HG03103 (cell line): ENCODE measurements at regions not wholly inside any gene's neighbourhood (a gene's known extent, or its start where the extent isn't known, plus 50 kb on each side); places are given as distances from the start of the nearest gene placed in this dataset.
A peak's percentile ranks its signal among the peaks of the same experiment; 100 is the strongest.
"Not testable (repeated sequence)": the region's sequence is repeated elsewhere in the genome, so short reads cannot be mapped to it uniquely, and the experiment has no call there.

Experiments used
- ATAC-seq: cut with Tn5 transposase; IDR thresholded peaks from one replicate; pipeline ENCODE4 v1.9.1; 2021; ENCODE audit warnings: low read depth; ENCODE audit not compliant: unreplicated experiment

DNA sequence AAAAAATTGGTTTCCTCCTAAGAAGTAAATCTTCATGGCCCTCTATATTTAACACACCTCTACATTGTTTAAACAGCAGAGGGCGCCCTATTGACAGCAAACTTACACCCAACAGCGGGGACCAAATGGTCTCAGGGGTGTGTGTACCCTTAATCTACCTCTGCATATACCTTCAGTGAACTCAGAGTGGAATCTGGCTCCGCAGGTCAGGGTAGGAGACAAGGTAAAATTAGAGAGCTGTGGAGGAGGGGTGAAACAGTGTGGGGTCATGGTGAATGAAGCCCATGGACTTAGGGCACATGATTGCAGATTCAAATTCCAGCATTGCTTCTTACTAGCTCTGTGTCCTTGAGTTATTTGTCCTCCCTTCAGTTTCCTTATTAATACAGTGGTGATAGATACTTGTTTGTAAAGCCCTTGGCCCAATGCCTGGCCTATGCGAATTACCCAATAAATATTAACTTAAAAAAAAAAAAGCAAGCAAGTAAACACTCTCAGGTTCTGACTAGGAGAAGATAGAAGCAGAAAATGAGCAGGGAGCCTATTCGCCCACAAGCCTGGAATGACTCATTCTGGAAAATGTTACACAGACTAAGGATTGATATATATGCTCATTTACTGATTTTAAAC, 122.9 kb downstream of the CAVIN4 start:
- ATAC-seq: peak; percentile 59

DNA sequence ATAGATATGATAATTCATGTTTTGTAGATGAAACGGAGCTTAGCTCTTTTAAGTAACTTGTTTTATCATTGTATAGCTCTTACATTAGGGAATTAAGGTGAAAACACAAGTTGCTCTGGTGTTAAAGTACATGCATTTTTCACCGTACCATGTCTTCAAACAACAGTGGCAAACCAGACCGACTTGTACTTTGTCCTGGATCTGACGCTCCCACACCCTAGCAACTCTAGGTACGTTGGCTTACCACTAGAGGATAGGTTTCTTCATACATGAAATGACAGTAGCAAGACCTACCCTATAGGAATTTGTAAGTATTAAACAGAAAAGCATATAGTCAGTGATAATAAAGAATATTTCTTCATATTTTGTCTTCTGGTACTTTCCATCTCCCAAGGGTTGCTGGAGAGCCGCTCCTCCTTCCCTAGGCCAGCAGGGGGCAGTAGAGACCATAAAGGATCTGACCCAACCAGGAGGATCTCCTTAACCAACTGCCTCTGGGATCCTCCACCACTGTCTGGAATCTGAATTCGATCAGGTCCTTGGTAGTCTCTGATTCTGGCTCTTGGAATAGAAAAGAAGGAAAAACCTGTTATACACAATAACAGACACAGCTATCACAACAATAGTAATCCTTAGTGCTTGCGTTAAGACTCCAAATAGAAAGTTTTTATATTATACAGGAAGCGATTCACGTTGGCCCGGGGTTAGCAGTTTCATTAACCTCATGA, 136.7 kb downstream of the CAVIN4 start:
- peak; percentile 85 for ATAC-seq

DNA sequence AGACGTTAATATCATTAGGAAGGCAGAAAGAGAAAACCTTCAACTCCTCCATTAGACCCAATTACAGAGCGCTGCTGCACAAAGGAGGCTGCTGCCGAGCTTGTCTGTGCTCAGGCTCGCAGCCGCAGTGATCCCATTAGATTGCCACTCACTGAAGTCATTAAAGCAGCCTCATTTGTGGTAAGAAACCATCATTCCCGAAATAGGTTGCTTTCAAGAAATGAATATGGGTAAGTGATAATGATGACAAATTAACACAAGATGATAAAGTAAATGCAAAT, 137.2 kb downstream of the CAVIN4 start:
- peak; percentile 11 for ATAC-seq

DNA sequence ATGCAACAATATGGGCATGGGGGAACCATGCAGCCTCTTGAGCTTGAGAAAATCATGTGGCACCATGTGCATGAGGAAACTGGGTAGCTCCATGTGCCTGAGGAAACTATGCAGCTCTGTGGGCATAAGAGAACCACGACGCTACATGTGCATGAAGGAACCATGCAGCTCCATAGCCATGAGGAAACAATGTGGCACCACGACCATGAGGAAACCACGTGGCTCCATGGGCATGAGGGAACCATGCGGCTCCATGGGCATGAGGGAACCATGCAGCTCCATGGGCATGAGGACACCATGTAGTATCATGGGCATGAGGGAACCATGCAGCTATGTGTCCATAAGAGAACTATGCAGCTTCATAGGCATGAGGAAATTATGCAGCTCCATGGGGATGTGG, 140.8 kb downstream of the CAVIN4 start:
- ATAC-seq: no peak

DNA sequence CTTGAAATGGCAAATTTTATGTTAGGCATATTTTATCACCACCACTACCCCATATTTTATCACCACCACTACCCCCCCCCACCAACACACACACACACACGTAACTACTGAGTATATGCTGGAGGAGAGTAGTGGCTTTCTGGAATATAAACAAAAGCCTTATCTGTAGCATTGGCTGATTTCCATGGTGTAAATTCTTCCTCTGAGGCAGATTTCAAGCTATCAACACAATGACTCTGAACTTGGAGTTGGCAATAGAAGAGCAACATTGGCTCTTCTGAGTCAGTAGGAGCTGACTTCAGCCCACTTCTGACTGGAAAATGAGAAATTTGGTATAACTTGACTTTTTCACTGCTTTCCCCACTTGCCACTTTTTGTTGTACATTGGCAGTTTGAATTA, 143.0 kb downstream of the CAVIN4 start:
- ATAC-seq: no peak

DNA sequence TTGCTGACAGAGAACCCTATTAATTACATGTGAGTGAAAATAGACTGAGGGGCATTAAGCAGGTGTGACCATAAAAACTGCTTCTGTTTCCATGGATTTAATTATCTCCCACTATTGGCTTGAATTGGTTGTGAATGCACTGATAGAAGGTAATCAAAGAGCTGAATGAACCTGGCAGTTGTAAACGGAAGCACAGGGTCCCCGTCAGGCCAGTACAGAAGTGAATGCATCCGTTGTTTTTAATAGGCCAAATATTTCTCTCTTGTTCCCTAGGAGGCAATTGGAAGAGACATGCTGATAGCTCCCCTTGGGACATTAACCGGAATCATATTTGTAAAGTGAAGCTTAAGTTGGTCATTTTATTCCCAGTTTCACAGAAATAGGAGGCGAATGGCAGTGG, 147.0 kb downstream of the CAVIN4 start:
- ATAC-seq: no peak

DNA sequence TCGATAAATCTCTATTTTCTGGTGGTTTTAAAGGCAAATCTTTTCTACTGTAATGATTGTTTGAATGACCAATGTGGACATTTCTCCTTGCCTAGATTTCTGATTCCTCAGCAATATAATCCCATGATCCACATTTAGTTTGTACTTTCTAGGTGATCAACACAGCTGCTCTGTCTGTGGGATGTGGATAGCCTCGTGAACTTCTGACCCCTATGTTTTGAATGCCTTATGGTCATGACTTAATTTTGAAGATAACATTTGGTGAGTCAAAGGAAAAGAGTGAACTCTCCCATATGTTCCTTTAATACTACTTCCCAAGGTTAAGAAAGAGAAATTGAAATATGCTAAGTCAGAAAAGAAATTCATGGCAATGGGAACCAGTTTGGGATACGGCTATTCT, 147.5 kb downstream of the CAVIN4 start:
- ATAC-seq: no peak

DNA sequence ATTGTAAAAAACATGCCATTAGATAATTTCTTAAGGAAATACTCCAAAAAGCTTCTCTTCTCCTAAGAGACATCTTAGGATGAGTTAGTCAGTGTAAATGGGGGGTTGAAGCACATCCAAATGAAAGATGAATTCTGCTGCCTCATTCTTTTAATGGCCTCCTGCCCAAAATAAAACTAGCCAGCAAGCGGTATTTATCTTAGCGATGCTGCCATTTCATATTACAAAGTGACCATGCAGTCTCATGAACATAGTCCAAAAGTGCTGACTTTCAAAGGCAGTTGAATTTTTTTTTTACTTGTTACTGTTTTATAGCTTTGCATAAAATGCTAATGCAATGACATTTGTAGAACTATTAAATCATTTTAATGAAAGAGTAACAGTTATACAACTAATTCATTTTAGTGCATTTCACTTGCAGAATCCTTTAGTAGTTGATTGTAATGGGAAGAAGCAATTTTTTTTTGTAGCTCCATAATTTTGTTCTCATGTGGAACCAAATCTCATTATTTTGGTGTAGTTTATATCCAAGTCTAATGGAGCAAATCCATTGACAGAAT, 151.5 kb downstream of the CAVIN4 start:
- no peak for ATAC-seq

DNA sequence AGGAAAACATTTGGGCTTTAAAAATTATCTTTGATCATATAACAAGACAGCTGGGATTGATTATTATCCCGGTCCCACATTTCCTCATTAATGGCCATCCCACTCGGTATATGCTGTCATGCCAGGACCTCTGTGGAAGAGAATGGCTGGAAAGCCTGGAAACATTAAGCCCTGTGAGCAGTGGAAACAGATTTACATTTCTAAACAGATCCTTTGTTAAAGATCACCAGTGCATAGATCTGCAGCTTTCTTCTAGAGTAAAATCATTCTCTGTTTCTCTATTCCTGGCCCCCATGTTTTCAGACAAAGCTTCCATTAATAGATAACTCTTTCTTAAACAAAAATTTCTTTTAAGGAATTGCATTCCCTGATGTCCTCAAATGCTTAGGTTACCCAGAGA, 152.2 kb downstream of the CAVIN4 start:
- ATAC-seq: no peak

DNA sequence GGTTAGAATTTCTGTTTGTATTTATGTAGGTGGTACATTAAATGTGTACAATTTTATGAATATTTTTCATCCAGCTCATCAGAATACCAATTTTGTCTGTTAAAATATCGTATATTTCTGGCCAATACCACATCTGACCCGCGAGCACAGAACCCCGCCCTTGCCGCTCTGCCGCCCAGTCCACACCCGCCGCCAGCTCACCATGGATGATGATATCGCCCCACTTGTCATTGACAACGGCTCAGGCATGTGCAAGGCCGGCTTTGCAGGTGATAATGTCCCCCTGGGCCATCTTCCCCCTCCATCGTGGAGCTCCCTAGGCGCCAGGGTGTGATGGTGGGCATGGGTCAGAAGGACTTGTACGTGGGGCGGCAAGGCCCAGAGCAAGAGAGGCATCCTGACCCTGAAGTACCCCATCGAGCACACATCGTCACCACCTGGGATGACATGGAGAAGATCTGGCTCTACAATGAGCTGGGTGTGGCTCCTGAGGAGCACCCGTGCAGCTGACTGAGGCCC, 153.2 kb downstream of the CAVIN4 start:
- no peak for ATAC-seq

DNA sequence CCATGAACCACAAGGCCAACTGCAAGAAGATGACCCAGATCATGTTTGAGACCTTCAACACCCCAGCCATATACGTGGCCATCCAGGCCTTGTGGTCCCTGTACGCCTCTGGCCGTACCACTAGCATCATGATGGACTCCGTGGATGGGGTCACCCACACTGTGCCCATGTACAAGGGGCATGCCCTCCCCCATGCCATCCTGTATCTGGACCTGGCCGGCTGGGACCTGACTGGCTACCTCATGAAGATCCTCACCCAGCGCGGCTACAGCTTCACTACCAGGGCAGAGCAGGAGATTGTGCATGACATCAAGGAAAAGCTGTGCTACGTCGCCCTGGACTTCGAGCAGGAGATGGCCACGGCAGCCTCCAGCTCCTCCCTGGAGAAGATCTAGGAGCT, 153.7 kb downstream of the CAVIN4 start:
- ATAC-seq: no peak

DNA sequence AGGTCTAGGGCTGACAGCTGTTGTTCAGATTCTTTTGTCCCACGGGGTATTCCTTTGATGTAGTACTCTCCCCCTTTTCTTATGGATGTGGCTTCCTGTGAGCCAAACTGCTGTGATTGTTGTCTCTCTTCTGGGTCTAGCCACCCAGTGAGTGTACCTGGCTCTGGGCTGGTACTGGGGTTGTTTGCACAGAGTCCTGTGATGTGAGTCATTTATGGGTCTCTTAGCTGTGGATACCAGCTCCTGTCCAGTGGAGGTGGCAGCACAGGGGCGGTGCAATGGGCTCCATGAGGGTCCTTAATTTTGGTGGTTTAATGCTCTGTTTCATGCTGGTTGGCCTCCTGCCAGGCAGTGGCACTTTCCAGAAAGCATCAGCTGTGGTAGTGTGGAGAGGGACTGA, 161.3 kb downstream of the CAVIN4 start:
- ATAC-seq: no peak

DNA sequence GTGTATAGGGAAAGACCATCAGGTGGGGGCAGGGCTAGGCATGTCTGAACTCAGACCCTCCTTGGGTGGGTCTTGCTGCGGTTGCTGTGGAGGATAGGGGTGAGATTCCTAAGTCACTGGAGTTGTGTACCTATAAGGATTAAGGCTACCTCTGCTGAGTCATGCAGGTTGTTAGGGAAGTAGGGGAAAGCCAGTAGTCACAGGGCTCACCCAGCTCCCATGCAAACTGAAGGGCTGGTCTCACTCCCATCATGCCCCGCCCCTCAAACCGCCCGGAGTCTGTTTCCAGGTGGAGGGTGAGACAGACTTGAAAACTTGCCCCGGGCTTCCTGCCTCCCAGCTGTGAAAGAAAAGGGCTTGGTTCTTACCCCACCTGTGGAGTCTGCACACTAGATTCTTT, 161.8 kb downstream of the CAVIN4 start:
- ATAC-seq: no peak

DNA sequence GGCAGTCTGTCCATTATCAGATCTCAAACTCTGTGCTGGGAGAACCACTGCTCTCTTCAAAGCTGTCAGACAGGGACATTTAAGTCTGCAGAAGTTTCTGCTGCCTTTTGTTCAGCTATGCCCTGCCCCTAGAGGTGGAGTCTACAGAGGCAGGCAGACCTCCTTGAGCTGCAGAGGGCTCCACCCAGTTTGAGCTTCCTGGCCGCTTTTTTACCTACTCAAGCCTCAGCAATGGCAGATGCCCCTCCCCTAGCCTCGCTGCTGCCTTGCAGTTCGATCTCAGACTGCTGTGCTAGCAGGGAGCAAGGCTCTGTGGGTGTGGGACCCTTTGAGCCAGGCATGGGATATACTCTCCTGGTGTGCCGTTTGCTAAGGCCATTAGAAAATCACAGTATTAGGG, 171.1 kb downstream of the CAVIN4 start:
- ATAC-seq: not testable (repeated sequence)

DNA sequence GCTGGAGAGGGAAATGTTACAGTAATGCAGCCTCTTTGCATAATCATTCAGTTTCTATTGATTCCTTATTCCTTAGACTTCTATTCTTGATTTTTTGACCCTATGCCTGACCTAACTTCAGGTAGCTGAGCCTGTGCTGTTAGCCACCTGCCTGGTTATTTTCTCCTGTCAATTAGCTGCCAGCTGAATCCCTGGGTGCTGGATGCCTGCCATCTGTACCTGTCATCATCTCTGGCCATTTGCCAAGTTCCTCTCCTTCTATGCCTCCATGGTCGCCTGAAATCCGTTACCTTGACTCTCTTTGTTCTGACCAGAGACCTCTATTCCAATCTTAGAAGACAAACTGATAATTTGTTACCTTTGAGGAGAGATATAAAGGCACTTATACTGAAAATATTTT, 178.3 kb downstream of the CAVIN4 start:
- no peak for ATAC-seq

DNA sequence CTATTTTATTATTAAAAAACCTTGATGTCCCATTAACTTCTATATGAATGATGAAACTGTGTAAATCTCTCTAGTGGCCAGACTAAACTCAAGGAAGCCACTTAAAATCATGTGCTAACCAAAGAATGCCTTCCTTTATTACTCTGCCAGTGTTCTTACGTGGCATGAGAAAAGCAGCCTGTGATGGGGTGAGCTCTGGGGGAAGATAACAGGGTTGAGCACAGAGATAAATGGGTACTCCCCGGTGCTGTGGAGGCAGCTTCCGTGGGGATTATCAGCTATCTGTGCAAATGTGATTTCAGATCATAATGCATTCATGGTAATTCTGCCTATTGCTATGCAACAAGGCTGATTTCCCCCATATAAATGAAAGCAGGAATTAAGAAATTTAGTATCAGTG, 181.3 kb downstream of the CAVIN4 start:
- ATAC-seq: no peak

DNA sequence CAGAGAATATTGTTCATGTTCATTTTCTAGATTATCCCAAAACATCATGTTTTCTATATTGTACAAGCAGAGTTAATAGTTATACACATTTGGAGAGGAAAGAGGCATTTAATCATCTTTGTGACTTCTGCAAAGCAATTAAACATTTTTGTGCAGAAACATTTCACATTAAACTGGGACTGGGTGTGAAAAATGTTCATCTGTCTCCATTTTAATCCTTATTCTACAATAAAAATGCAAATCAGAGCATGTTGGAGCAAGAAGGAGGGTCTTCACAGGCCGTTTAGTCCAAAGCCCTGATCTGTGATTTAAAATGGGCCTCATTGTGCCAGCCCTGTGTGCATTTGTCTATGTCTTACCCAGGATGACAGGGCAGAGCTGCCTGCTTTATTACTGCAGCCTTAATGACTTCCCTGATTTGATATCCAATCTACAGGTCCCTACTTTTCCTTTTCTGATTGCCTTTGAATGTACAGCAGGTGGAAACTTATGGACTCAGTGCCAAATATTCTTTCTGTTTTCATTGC, 183.5 kb downstream of the CAVIN4 start:
- no peak for ATAC-seq

DNA sequence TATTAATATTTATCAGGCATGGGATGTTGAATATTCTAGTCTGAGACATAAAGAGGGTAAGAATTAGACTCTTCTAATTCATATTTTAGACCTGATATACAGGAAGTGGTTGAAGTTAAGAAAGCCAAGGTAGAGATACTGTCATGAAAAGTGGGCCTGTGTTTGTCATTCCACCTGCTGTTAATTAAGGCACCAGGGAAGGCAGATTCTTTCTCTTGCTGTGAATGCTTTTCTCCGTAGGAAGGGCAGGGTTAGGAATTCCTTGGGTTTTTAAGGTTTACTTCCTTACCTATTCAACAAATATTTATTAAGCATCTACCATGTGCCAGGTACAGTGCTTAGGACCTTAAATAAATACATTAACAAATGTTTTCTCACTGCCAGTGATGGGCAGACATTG, 196.4 kb downstream of the CAVIN4 start:
- no peak for ATAC-seq

DNA sequence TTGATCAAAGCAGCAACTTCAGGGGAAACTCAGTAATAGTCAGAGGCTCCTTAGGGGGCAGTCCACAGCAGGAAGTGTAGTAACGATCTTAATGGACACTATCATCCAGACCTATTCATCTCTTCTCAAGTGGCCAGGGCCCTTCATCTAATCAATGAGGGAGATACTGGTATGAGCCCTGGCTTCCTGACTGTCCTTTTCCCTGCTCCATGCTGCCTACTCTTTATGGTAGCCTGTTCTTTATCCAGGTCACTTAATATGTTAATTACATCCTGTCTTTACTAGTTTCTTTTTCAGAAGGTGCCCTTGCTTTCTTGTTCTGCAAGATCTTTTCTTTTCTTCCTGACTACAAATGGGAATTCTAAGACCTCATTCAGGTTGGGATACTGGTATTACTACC, 197.1 kb downstream of the CAVIN4 start:
- no peak for ATAC-seq

DNA sequence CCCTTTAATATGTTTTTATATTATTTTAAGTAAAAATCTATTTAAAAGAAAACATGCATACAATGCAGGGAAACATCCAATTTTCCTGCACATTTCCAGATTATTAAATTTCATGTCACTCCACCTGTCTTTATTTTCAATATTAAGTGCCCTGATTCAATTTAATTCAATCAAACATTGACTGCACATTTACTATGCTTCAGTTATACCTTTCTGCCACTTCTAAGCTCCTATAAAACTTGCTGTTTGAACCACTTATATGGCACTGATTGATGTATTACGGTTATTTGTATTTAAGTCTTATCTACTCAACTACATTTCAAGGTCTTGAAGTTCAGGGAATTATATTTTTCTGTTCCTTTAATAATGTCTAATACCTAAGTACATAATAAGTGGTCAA, 198.0 kb downstream of the CAVIN4 start:
- no peak for ATAC-seq

DNA sequence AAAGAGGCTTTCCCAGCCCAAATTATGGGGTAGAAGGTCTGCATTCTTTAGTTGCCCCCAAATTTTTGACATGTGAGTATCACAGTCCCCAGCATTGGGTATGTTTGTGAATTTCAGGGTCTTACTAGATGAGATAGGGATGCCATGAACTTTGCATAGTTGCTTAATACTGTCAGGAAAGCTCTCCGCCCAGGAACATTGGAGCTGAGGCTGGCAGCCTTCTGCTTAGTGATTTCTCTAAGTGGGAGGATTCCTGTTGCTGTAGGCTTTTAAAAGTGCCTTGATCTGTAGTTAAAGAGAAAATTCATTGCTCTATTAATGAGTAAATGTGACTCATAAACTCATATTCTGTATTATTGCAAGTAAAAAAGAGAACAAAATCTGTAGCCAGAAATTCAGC, 206.9 kb downstream of the CAVIN4 start:
- ATAC-seq: no peak

DNA sequence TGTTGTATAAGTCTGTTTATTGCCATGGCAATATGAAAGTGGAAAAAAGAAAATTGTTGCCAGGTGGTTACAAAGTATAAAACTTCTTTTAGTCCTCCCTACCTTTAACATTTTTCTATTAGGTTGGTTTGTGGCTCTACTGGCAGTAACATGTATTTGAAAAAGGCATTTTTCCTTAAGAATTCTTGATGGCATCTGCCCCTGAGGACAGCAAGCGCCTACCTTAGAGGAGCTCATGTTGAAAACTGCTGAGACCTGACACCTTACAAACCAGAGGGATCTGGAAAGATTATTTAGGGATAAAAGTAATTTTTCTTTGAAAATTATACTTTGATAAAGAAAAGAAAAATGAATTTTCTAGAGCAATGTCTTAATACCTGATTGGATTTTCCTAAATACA, 208.1 kb downstream of the CAVIN4 start:
- ATAC-seq: no peak
